ENCODE measurements at regions not wholly inside any gene's neighbourhood (a gene's known extent, or its start where the extent isn't known, plus 50 kb on each side); places are given as distances from the start of the nearest gene placed in this dataset.
"Not testable (repeated sequence)": the region's sequence is repeated elsewhere in the genome, so short reads cannot be mapped to it uniquely, and the experiment has no call there.

DNA sequence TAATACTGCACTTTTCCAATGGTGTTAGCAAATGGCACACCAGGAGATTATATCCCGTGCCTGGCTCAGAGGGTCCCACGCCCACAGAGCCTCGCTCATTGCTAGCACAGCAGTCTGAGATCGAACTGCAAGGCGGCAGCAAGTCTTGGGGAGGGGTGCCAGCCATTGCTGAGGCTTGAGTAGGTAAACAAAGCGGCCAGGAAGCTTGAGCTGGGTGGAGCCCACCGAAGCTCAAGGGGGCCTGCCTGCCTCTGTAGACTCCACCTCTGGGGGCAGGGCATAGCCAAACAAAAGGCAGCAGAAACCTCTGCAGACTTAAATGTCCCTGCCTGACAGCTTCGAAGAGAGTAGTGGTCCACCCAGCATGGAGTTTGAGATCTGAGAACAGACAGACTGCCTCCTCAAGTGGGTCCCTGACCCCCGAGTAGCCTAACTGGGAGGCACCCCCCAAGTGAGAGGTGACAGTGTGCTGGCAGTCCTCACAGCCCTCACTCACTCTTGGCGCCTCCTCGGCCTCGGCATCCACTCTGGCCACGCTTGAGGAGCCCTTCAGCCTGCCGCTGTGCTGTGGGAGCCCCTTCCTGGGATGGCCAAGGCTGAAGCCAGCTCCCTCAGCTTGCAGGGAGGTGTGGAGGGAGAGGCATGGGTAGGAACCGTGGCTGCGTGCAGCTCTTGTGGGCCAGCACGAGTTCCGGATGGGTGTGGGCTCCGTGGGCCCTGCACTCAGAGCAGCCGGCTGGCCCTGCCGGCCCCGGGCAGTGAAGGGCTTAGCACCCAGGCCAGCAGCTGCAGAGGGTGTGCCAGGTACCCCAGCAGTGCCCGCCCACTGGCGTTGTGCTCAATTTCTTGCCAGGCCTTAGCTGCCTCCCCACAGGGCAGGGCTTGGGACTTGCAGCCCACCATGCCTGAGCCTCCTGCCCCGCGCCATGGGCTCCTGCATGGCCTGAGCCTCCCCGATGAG lies 188.0 kb downstream of the MMUT start:
- DNase-seq = not testable (repeated sequence)

- DNase-seq = no peak
Measured at GRCh38 chr6:49269190-49269589, 193.9 kb downstream of the MMUT start.

GRCh38 chr6:49264909-49265308 lies 198.1 kb downstream of the MMUT start:
- no peak for DNase-seq

DNA sequence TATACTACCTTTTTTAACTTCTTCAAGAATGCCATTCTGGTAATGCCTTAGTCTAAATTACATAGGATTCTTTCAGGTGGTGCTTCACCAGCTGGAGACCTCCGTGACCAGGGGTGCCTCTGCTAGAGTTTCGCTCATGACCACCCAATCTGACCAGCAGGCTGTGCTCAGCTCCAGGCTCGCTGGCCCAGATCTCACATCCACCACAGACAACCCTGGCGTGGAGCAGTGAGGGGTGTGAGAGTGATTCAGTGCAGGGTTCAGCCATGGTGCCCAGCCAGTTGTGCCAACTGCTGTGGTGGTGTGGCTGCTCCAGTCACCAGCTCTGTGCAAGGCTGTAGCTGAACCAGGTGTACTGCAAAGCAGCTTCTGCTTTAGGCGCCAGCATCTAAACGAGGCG lies 198.6 kb downstream of the MMUT start:
- no peak for DNase-seq

GRCh38 chr6:49257549-49257948 lies 205.5 kb downstream of the MMUT start:
- DNase-seq = no peak

GRCh38 chr6:49255335-49255734 lies 207.7 kb downstream of the MMUT start:
- no peak for DNase-seq

GRCh38 chr6:49252901-49253300 lies 210.2 kb downstream of the MMUT start:
- DNase-seq = no peak

DNA sequence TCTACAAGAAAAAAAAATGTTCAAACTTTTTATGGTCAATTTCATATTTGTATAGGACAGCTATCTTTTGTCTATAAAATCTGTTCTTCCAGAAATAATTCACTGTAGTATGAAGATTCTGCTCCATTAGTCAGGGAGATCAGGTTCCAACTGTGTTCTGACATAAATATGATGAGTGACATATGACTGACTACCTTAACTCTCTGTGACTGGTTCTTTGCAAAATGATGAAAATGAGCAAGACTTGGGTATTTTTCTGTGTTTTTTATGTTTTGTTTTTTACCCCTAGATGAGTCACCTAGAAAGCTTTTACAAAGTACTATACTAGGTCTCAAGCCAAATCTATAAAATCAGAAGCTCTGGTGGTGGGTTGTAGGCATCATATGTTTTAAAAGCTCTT lies 229.6 kb downstream of the MMUT start:
- DNase-seq = no peak

GRCh38 chr6:49225471-49225870 lies 237.6 kb downstream of the MMUT start:
- DNase-seq = no peak

DNA sequence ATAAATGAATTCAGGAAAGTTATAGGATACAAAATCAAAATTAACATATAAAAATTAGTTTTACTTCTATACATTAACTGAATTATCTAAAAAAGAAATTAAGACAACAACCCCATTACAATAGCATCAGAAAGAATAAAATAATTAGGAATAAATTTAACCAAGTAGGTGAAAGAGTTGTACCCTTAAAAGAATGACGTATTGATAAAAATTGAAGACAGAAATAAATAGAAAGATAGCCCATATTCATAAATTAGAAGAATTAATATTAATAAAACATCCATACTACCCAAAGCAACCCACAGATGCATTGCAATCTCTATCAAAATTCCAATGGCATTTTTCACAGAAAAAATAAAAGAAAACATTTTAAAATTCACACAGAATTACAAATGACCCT lies 242.8 kb downstream of the MMUT start:
- DNase-seq = no peak

DNA sequence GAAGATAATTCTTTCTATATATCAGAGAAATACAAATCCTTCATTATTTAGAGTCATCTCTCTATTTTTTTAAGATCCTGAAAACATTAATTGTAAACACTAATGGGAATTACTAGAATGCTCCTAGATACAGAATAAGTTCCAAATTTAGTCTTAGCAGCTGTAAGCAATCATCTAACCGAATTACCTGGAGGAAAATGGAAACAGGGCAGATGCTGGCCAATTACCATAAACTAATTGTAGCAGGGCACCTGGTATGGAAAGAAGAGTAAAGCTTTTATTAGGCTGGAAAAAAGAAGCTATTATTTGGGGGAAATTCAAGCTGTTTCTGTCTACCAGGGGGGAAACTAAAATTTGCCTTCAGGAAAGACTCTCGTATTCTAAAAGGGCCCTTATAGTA lies 257.5 kb downstream of the MMUT start:
- no peak for DNase-seq

- no peak for DNase-seq
Measured at GRCh38 chr6:49202924-49203536, 260.0 kb downstream of the MMUT start.

DNA sequence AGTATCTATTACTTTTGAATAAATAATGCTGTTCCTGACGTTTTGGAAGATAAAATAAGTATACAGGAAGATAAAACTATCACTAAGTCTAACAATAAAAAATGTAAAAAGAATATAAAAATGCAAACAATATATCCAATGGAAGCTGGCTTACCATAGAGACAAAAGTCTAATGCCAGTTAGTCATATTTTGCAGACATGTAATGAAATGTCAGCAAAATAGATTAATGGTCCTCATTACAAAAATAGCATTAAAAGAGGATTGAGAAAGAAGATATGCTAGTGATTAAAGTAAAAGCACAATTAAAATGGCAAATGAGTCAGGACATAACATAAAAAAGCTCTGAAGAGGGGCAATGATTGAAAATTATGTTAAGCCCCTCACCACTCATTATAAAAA lies 265.0 kb downstream of the MMUT start:
- no peak for DNase-seq

- not testable (repeated sequence) for DNase-seq
Measured at GRCh38 chr6:49162379-49162778, 300.7 kb downstream of the MMUT start.

GRCh38 chr6:49155316-49155715 lies 307.7 kb downstream of the MMUT start:
- no peak for DNase-seq

- DNase-seq = no peak
Measured at GRCh38 chr6:49151957-49152356, 311.1 kb downstream of the MMUT start.

GRCh38 chr6:49151461-49151860 lies 311.6 kb downstream of the MMUT start:
- DNase-seq = no peak

GRCh38 chr6:49151033-49151432 lies 312.0 kb downstream of the MMUT start:
- no peak for DNase-seq

DNA sequence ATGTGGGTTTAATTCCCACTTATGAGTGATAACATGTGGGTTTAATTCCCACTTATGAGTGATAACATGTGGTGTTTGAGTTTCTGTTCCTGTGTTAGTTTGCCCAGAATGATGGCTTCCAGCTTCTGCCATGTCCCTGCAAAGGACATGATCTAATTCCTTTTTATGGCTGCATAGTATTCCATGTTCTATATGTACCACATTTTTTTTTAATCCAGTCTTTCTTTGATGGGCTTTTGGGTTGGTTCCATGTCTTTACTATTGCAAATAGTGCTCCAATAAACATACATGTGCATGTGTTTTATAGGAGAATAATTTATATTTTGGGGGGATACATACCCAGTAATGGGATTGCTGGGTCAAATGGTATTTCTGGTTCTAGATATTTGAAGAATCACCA lies 317.8 kb downstream of the MMUT start:
- no peak for DNase-seq

DNA sequence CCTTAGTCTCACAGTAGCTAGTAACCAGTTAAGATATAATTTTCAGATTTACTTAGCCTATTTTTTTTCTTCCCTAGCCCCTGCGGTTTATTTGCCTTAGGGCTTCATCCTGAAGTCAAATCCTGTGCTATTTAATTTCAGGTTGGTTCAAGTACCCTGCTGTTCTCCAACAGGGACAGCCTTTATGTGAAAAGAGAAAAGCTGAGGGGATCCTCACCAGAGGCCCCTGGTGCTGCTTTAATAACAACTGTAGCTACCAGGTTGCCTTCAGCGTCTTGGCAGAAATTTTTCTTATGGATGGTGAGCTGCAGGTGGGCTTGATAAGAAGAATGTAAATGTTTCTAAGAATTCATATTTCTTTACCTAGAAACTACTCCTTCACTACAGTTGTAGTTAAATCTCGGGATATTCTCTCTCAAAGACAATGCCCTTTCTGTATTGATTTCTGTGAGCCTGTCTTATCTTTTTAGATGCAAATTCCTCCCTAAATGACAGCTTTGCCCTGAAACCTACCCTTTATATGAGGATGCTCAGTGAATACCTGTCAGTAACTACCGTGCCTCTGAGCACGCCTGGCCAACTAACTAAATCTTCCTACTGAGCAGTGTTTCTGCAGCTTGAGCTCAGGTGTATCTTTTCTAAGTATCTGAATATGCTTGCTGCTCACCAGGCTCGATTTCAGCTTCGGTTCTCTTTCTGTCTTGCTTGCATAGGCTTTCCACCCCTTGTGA lies 320.5 kb downstream of the MMUT start:
- DNase-seq = no peak

DNA sequence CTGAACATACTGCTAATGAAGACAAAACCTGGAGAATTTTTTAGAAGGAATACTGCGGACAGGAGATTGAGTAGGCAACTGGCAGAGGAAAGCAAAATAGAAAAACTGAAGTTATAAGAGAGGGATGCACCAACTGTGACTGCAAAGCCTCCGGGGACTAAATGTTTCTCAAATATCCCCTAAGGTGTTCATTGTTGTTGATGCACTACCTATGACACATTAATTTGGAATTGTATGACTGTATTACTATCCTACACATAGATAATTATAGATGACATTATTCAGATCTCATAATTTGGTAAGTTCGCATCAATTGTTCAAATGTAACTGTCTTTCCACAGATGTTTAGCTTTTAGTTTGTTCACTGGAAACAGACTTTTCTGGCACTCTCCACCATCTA lies 341.1 kb downstream of the MMUT start:
- no peak for DNase-seq

DNA sequence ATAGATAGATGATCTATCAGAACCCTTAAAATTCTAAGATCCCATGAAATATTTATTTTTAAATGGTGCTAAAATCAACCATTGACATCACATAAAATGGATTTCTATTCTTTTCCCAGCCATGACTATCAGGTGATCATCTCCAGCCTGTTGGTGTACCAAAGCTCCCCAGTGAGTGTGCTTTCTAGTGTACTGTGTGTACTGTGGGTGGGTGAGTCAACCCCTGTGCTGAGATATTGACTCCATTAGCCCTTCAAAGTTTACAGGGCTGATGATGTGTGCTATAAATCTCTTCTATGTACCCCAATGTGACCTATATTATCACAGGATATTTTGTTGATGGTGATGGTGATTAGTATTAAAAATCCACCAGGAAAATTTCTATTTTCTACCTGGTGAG lies 344.6 kb downstream of the MMUT start:
- no peak for DNase-seq

- DNase-seq = no peak
Measured at GRCh38 chr6:49110916-49111315, 352.1 kb downstream of the MMUT start.

All from muscle of back (tissue), 3 donors.